Spleen (tissue), 11 donors: ENCODE measurements at regions not wholly inside any gene's neighbourhood (a gene's known extent, or its start where the extent isn't known, plus 50 kb on each side); places are given as distances from the start of the nearest gene placed in this dataset.

ENCODE experiments used
- DNase-seq: peaks from one replicate; pipeline ENCODE4 v3.0.0-alpha.2; 2020
- H3K27ac ChIP-seq, 8 donors: fragments of 200-600 bp; sonication (generic) in 7 of 8; 1 replicate in 4 of 8; 2 replicates in 4 of 8; pipeline versions ENCODE4 v1.5.0 to v1.8.0; 2016 to 2021; ENCODE audit warnings: inconsistent platforms in 4 of 8, mild to moderate bottlenecking in 4 of 8, moderate library complexity in 1 of 8
- H3K27me3 ChIP-seq, 7 donors: fragments of 200-600 bp; sonication (generic) in 6 of 7; replicated peaks in 1 of 7; 1 replicate in 4 of 7; 2 replicates in 3 of 7; pipeline versions ENCODE4 v1.5.0 to v1.8.0; 2016 to 2021; ENCODE audit warnings: inconsistent platforms in 3 of 7, mild to moderate bottlenecking in 1 of 7
- H3K36me3 ChIP-seq, 6 donors: fragments of 200-600 bp; sonication (generic) in 5 of 6; 1 replicate in 4 of 6; 2 replicates in 2 of 6; pipeline versions ENCODE4 v1.5.0 to v1.8.0; 2016 to 2021; ENCODE audit warnings: inconsistent platforms in 2 of 6
- H3K4me1 ChIP-seq, 6 donors: fragments of 200-600 bp; sonication (generic) in 5 of 6; 1 replicate in 3 of 6; 2 replicates in 3 of 6; pipeline versions ENCODE4 v1.5.0 to v1.8.0; 2016 to 2021; ENCODE audit warnings: inconsistent platforms in 3 of 6
- H3K4me3 ChIP-seq, 8 donors: fragments of 200-600 bp; sonication (generic) in 7 of 8; 1 replicate in 4 of 8; 2 replicates in 4 of 8; pipeline versions ENCODE4 v1.5.0 to v1.8.0; 2016 to 2021; ENCODE audit warnings: inconsistent platforms in 4 of 8, mild to moderate bottlenecking in 4 of 8, moderate library complexity in 2 of 8
- H3K9me3 ChIP-seq, 8 donors: fragments of 200-600 bp; sonication (generic) in 7 of 8; 1 replicate in 4 of 8; 2 replicates in 4 of 8; pipeline versions ENCODE4 v1.5.0 to v1.8.0; 2016 to 2021; ENCODE audit warnings: inconsistent platforms in 4 of 8
- CTCF ChIP-seq, 11 experiments: fragments of 200-600 bp in 7 of 11; fragments of 450-650 bp in 4 of 11; sonication (generic) in 4 of 11; IDR thresholded peaks in 8 of 11; conservative IDR thresholded peaks in 3 of 11; 1 replicate in 7 of 11; 2 replicates in 4 of 11; pipeline versions ENCODE4 v1.4.0 to v1.8.0; 2016 to 2021; ENCODE audit warnings: antibody characterized with exemption in 11 of 11, inconsistent platforms in 4 of 11, mild to moderate bottlenecking in 1 of 11
- POLR2A ChIP-seq, 3 donors: fragments of 450-650 bp; IDR thresholded peaks; one replicate each; pipeline ENCODE4 v1.5.1; 2017; ENCODE audit warnings: antibody characterized with exemption in 3 of 3, mild to moderate bottlenecking in 1 of 3
- POLR2AphosphoS5 ChIP-seq, 3 donors: sonication (generic); formaldehyde crosslinking; IDR thresholded peaks; one replicate each; pipeline ENCODE4 v1.5.1; 2017; ENCODE audit warnings: antibody characterized with exemption in 3 of 3
- WGBS, 5 donors: extraction: QIAGEN DNeasy Blood & Tissue Kit in 3 of 5; methylation state at CpG; one replicate each; pipeline versions ENCODE4 v1.1.5 to v1.1.7; 2013 to 2018; 5-methylcytosine and 5-hydroxymethylcytosine counted together
- intact Hi-C: fragments of 100-400 bp; cut with DNase I; formaldehyde crosslinking; loops from one replicate; pipeline ENCODE4 v1.15.0; 2023; ENCODE audit warnings: low total_unique reads
- donor health status: healthy with polysubstance abuse.
- donor health status: DM: no; HTN: no; CAD: no; lungs with moderate emphysema.
- donor health status: DM: no; HTN: no; CAD: no.
- donor health status: Bipolar disorder and iron deficiency.
- donor health status: healthy.
- donor health status: DM: no; HTN: no; CAD: no.
- donor health status: DM: yes; HTN: yes; CAD: no.

GRCh38 chr16:85495823-85496538, 117.1 kb upstream of the GSE1 start:
- Histone ChIP-seq H3K27me3 (no peaks in the 10 kb centered on the region), H3K27ac (no peak overlapping the region), H3K4me3 (no peak overlapping the region), H3K9me3 (no peaks in the 10 kb centered on the region), H3K4me1 (peaks cover 0 to 32% (median 24%) of the 10 kb centered on the region in 6 donors), H3K36me3 (no peaks in the 10 kb centered on the region)
- intact Hi-C loops, result no loop called here
- no peak for DNase-seq
- WGBS, 5 donors, result 93 to 95% (median 94%) methylated on average over 38 to 40 of the region's 40 CpGs
- TF ChIP-seq POLR2AphosphoS5 (IDR thresholded peaks at IDR 0.05) (no peak), POLR2A (IDR thresholded peaks at IDR 0.05) (no peak), CTCF (IDR thresholded peaks at IDR 0.05 in 8 of 11, conservative IDR thresholded peaks at IDR 0.05 in 3 of 11) (no peak)

GRCh38 chr16:85497622-85498314, 115.4 kb upstream of the GSE1 start:
- no peak overlapping the region for H3K27ac ChIP-seq
- no peak for DNase-seq
- H3K36me3 ChIP-seq, result no peaks in the 10 kb centered on the region
- intact Hi-C loops, result no loop called here
- H3K4me3 ChIP-seq, result no peak overlapping the region
- peaks cover 0 to 14% (median 8%) of the 10 kb centered on the region in 6 donors for H3K4me1 ChIP-seq
- WGBS, 5 donors, result 70 to 91% (median 83%) methylated on average over 11 to 17 of the region's 17 CpGs
- no peak for TF ChIP-seq POLR2A (IDR thresholded peaks at IDR 0.05)
- TF ChIP-seq CTCF (IDR thresholded peaks at IDR 0.05 in 8 of 11, conservative IDR thresholded peaks at IDR 0.05 in 3 of 11), result no peak
- TF ChIP-seq POLR2AphosphoS5 (IDR thresholded peaks at IDR 0.05), result no peak
- no peaks in the 10 kb centered on the region for H3K9me3 ChIP-seq
- no peaks in the 10 kb centered on the region for H3K27me3 ChIP-seq

GRCh38 chr16:85498607-85499006, 114.5 kb upstream of the GSE1 start:
- TF ChIP-seq POLR2AphosphoS5 (IDR thresholded peaks at IDR 0.05) (peak; percentile 68 to 77 (median 76)), POLR2A (IDR thresholded peaks at IDR 0.05) (no peak)
- H3K27me3 ChIP-seq, result no peaks in the 10 kb centered on the region
- H3K36me3 ChIP-seq, result no peaks in the 10 kb centered on the region
- H3K9me3 ChIP-seq, result no peaks in the 10 kb centered on the region
- DNase-seq, result peak; percentile 81
- intact Hi-C loops, result no loop called here
- H3K27ac ChIP-seq, result no peak overlapping the region
- WGBS, 5 donors, result 50 to 59% (median 56%) methylated on average over 7 to 8 of the region's 8 CpGs
- peaks cover 0 to 9% (median 7%) of the 10 kb centered on the region in 6 donors for H3K4me1 ChIP-seq
- H3K4me3 ChIP-seq, result no peak overlapping the region

- Histone ChIP-seq H3K9me3 (no peaks in the 10 kb centered on the region), H3K36me3 (no peaks in the 10 kb centered on the region), H3K27me3 (no peaks in the 10 kb centered on the region), H3K4me3 (no peak overlapping the region), H3K27ac (no peak overlapping the region), H3K4me1 (peaks cover 0 to 18% (median 7%) of the 10 kb centered on the region in 6 donors)
- no peak for DNase-seq
- intact Hi-C loops, result no loop called here
- TF ChIP-seq POLR2A (IDR thresholded peaks at IDR 0.05) (no peak), POLR2AphosphoS5 (IDR thresholded peaks at IDR 0.05) (no peak), CTCF (IDR thresholded peaks at IDR 0.05 in 8 of 11, conservative IDR thresholded peaks at IDR 0.05 in 3 of 11) (no peak)
- 76 to 89% (median 82%) methylated on average over 12 of the region's 12 CpGs for WGBS, 5 donors
These were observed 112.9 kb upstream of the GSE1 start for GRCh38 chr16:85500220-85500619.
